HepG2 (cell line): ENCODE measurements at regions not wholly inside any gene's neighbourhood (a gene's known extent, or its start where the extent isn't known, plus 50 kb on each side); places are given as distances from the start of the nearest gene placed in this dataset.

ENCODE experiments used
- BCL6 ChIP-seq: IDR thresholded peaks from 2 replicates; pipeline ENCODE4 v1.6.1; 2016; ENCODE audit warnings: missing genetic modification reagents, missing compliant biosample characterization
- DRAP1 ChIP-seq: IDR thresholded peaks from 2 replicates; pipeline ENCODE4 v1.6.1; 2016; ENCODE audit warnings: missing genetic modification reagents, missing compliant biosample characterization
- DZIP1 ChIP-seq: sonication (generic); formaldehyde crosslinking; IDR thresholded peaks from 2 replicates; pipeline ENCODE4 v1.5.0; 2020; ENCODE audit warnings: mild to moderate bottlenecking, missing genetic modification reagents
- FOXA1 ChIP-seq, 2 experiments: fragments of 450-650 bp in 1 of 2; sonication (generic) in 1 of 2; formaldehyde crosslinking in 1 of 2; IDR thresholded peaks; 2 replicates each; pipeline versions ENCODE4 v1.4.0 to v1.6.1; 2016 to 2020; ENCODE audit warnings: missing genetic modification reagents in 1 of 2
- HOXA5 ChIP-seq: sonication (generic); formaldehyde crosslinking; IDR thresholded peaks from 2 replicates; pipeline ENCODE4 v1.4.0; 2020; ENCODE audit warnings: missing genetic modification reagents
- MAFF ChIP-seq: IDR thresholded peaks from 2 replicates; pipeline ENCODE4 v1.6.1; 2011; ENCODE audit warnings: low read depth, low read length, improper control_type of control experiment
- MEF2D ChIP-seq: sonication (generic); formaldehyde crosslinking; IDR thresholded peaks from 2 replicates; pipeline ENCODE4 v1.5.1; 2020; ENCODE audit warnings: mild to moderate bottlenecking, missing genetic modification reagents
- MEIS2 ChIP-seq: sonication (generic); formaldehyde crosslinking; IDR thresholded peaks from 2 replicates; pipeline ENCODE4 v1.9.0; 2021; ENCODE audit warnings: mild to moderate bottlenecking, missing genetic modification reagents
- NFYC ChIP-seq: IDR thresholded peaks from 2 replicates; pipeline ENCODE4 v1.6.1; 2016; ENCODE audit warnings: missing genetic modification reagents, missing compliant biosample characterization
- RBAK ChIP-seq: sonication (generic); formaldehyde crosslinking; IDR thresholded peaks from 2 replicates; pipeline ENCODE4 v1.5.1; 2020; ENCODE audit warnings: mild to moderate bottlenecking, missing genetic modification reagents
- REPIN1 ChIP-seq: sonication (generic); formaldehyde crosslinking; IDR thresholded peaks from 2 replicates; pipeline ENCODE4 v1.8.0; 2022; ENCODE audit warnings: missing genetic modification reagents, low read depth, mild to moderate bottlenecking, borderline replicate concordance
- THYN1 ChIP-seq: sonication (generic); formaldehyde crosslinking; IDR thresholded peaks from 2 replicates; pipeline ENCODE4 v1.8.1; 2023; ENCODE audit warnings: low read depth, mild to moderate bottlenecking, moderate library complexity, missing genetic modification reagents, borderline replicate concordance
- ZBTB44 ChIP-seq: sonication (generic); formaldehyde crosslinking; IDR thresholded peaks from 2 replicates; pipeline ENCODE4 v1.4.0; 2020; ENCODE audit warnings: missing genetic modification reagents
- ZGPAT ChIP-seq: IDR thresholded peaks from 2 replicates; pipeline ENCODE4 v1.6.1; 2016; ENCODE audit warnings: mild to moderate bottlenecking
- ZNF292 ChIP-seq: sonication (generic); formaldehyde crosslinking; IDR thresholded peaks from 2 replicates; pipeline ENCODE4 v1.8.1; 2022; ENCODE audit warnings: mild to moderate bottlenecking, low read depth, missing genetic modification reagents, borderline replicate concordance
- ZNF619 ChIP-seq: sonication (generic); formaldehyde crosslinking; IDR thresholded peaks from 2 replicates; pipeline ENCODE4 v1.4.0; 2020; ENCODE audit warnings: mild to moderate bottlenecking, missing genetic modification reagents
- ZNF652 ChIP-seq: IDR thresholded peaks from 2 replicates; pipeline ENCODE4 v1.6.1; 2016; ENCODE audit warnings: low read depth, borderline replicate concordance
- ZNF788 ChIP-seq: sonication (generic); formaldehyde crosslinking; IDR thresholded peaks from 2 replicates; pipeline ENCODE4 v1.5.0; 2020; ENCODE audit warnings: mild to moderate bottlenecking, missing genetic modification reagents, borderline replicate concordance
- TF ChIP-seq, protein P1 (sequence below): sonication (generic); formaldehyde crosslinking; IDR thresholded peaks from 2 replicates; pipeline ENCODE4 v1.4.0; 2020; ENCODE audit warnings: missing genetic modification reagents

DNA sequence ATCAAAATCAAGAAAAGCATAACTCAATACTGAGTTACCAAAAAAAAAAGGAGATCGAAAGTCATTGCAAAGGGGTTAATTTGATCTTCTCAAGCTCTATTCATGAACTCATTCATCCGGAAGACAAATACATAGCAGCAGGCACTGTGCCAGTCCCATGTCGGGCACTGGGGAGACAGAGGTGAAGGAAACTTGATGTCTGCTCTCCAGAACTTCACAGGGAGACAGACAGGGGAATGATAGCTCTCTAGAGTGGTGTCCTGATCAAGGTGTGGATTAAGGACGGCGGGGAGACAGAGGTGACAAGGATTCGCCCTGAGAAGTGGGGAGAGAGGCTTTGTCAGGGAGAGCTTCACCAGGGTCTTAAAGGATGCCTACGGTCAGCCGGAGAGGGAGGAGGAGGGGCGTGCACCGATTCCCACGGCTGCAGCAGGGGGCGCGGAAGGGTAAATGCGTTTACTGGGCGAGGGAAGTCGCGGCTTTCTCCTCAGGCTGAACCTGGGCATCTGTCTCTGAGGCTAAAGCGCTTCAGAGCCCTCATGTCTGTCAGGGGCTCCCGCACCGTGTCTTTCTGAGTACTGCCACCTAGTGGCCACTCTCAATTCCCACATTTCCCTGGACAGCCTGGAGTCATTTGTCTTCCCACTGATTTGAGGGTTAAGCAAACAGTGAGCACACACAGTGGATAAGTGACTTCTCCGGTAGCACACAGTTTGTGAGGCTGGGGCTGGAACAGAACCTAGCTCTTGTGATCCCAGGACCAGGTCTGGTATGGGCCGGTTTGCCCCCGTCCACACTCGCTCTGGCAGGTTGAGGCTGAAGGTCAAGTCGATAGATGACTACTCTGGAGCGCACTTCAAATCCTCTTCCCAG, 152.8 kb downstream of the TENT5C start (continued):
- TF ChIP-seq MEIS2 (peak; percentile 66; the same call in 1 of the 2 replicates), ZNF619 (CRISPR knock-in tag) (no peak), ZGPAT (CRISPR knock-in tag) (no peak), DZIP1 (no peak), ZBTB44 (CRISPR knock-in tag) (no peak), NFYC (CRISPR knock-in tag) (no peak), REPIN1 (CRISPR knock-in tag) (peak; percentile 68; the same call in 1 of the 2 replicates), HOXA5 (peak; percentile 92; the same call in 1 of the 2 replicates), ZNF292 (CRISPR knock-in tag) (0 out of 2 replicates have a peak, but pooled peaks have one; percentile 40), DRAP1 (no peak), BCL6 (CRISPR knock-in tag) (peak; percentile 78), ZNF652 (CRISPR knock-in tag) (peak; percentile 83), ZNF788 (CRISPR knock-in tag) (peak; percentile 26; the same call in 1 of the 2 replicates), MEF2D (CRISPR knock-in tag) (0 out of 2 replicates have a peak, but pooled peaks have one; percentile 39), FOXA1 (IDR thresholded peaks at IDR 0.05) (no peak), FOXA1 (CRISPR knock-in tag; IDR thresholded peaks at IDR 0.05) (peak; percentile 54; the same call in 1 of the 2 replicates), MAFF (no peak), THYN1 (no peak), RBAK (CRISPR knock-in tag) (no peak)
- TF ChIP-seq, protein P1, sequence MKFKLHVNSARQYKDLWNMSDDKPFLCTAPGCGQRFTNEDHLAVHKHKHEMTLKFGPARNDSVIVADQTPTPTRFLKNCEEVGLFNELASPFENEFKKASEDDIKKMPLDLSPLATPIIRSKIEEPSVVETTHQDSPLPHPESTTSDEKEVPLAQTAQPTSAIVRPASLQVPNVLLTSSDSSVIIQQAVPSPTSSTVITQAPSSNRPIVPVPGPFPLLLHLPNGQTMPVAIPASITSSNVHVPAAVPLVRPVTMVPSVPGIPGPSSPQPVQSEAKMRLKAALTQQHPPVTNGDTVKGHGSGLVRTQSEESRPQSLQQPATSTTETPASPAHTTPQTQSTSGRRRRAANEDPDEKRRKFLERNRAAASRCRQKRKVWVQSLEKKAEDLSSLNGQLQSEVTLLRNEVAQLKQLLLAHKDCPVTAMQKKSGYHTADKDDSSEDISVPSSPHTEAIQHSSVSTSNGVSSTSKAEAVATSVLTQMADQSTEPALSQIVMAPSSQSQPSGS, result no peak
